Loucy (cell line): ENCODE measurements at regions not wholly inside any gene's neighbourhood (a gene's known extent, or its start where the extent isn't known, plus 50 kb on each side); places are given as distances from the start of the nearest gene placed in this dataset.

Source experiments
- H2AFZ ChIP-seq: fragments of 200-600 bp; sonication (generic); 2 replicates; pipeline ENCODE4 v1.6.0; 2016; ENCODE audit warnings: antibody characterized with exemption, mild to moderate bottlenecking, low read length, moderate library complexity
- H3F3A ChIP-seq: fragments of 200-600 bp; 2 replicates; pipeline ENCODE4 v1.6.0; 2016; ENCODE audit warnings: antibody characterized with exemption, low read depth, mild to moderate bottlenecking
- H3K27me3 ChIP-seq: fragments of 200-600 bp; sonication (generic); 2 replicates; pipeline ENCODE4 v1.6.1; 2014; ENCODE audit warnings: low read length, mild to moderate bottlenecking; ENCODE audit not compliant: insufficient read depth, poor library complexity, severe bottlenecking
- H3K36me3 ChIP-seq: fragments of 200-600 bp; sonication (generic); 2 replicates; pipeline ENCODE4 v1.6.1; 2016; ENCODE audit warnings: low read length; ENCODE audit not compliant: insufficient read depth
- H3K4me1 ChIP-seq: fragments of 200-600 bp; sonication (generic); 2 replicates; pipeline ENCODE4 v1.5.1; 2014; ENCODE audit warnings: low read length, mild to moderate bottlenecking; ENCODE audit not compliant: insufficient read depth, poor library complexity, severe bottlenecking
- H3K4me2 ChIP-seq: fragments of 200-600 bp; sonication (generic); 2 replicates; pipeline ENCODE4 v1.6.0; 2014; ENCODE audit warnings: antibody characterized with exemption, low read length, low read depth, mild to moderate bottlenecking; ENCODE audit not compliant: poor library complexity, severe bottlenecking
- H3K4me3 ChIP-seq: fragments of 200-600 bp; sonication (generic); 2 replicates; pipeline ENCODE4 v1.5.1; 2014; ENCODE audit warnings: low read length, mild to moderate bottlenecking, mixed read lengths; ENCODE audit not compliant: poor library complexity, severe bottlenecking
- H3K79me2 ChIP-seq: fragments of 200-600 bp; sonication (generic); 2 replicates; pipeline ENCODE4 v1.6.1; 2014; ENCODE audit warnings: low read length; ENCODE audit not compliant: insufficient read depth
- H3K9ac ChIP-seq: fragments of 200-600 bp; sonication (generic); 2 replicates; pipeline ENCODE4 v1.6.0; 2014; ENCODE audit warnings: mild to moderate bottlenecking, low read depth, low read length, moderate library complexity; ENCODE audit not compliant: poor library complexity, severe bottlenecking
- H3K9me2 ChIP-seq: fragments of 200-600 bp; sonication (generic); replicated peaks from 2 replicates; pipeline ENCODE4 v1.6.1; 2016; ENCODE audit warnings: low read depth, low read length, mixed read lengths
- H3K9me3 ChIP-seq: fragments of 200-600 bp; sonication (generic); 2 replicates; pipeline ENCODE4 v1.6.1; 2014; ENCODE audit warnings: mild to moderate bottlenecking, antibody characterized with exemption, low read length, low read depth; ENCODE audit not compliant: insufficient read depth
- H4K20me1 ChIP-seq: fragments of 200-600 bp; sonication (generic); 2 replicates; pipeline ENCODE4 v1.6.0; 2014; ENCODE audit warnings: antibody characterized with exemption, low read length, mild to moderate bottlenecking; ENCODE audit not compliant: insufficient read depth, poor library complexity, severe bottlenecking
- EZH2phosphoT487 ChIP-seq: fragments of 200-600 bp; IDR thresholded peaks from 2 replicates; pipeline ENCODE4 v1.6.1; 2018; ENCODE audit warnings: antibody characterized with exemption, mild to moderate bottlenecking, moderate library complexity, borderline replicate concordance
- TF ChIP-seq, protein P1 (sequence below): fragments of 200-600 bp; sonication (generic); conservative IDR thresholded peaks from 2 replicates; pipeline ENCODE4 v1.5.1; 2014; ENCODE audit warnings: mild to moderate bottlenecking, antibody characterized with exemption, low read length

DNA sequence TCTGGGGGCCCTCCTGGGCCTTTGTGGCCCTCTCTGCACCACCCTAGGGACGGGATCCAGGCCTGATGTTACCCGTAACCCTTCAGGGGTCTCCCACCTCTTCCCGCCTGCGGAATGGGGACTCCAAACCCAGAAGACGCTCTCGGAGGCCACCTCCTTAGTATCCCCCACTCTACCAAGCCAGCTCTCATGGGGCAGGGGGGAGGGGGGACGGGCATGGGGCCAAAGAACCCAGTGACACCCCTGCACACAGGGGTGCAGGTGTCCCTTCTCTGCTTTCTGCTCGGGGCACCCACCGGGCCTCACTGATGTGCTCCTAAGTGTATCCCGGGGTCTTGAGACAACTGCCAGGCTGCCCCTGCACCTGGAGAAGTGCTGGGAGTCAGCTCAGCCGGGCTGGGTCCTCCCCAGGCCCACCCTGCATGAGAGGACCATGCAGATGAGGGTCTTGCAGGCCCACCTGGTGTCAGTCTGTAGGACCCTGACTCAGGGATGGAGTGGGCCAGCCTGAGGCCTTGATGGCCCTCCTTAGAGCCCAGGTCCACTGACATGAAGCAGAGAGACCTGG is 176.9 kb downstream of the IGLL1 start:
- Histone ChIP-seq H3K36me3 (no peaks in the 10 kb centered on the region), H4K20me1 (no peaks in the 10 kb centered on the region), H3K9me2 (no peaks in the 10 kb centered on the region), H3K4me2 (no peak overlapping the region), H3F3A (no peaks in the 10 kb centered on the region), H3K79me2 (no peaks in the 10 kb centered on the region), H3K9ac (no peak overlapping the region), H2AFZ (no peak overlapping the region), H3K4me3 (no peak overlapping the region), H3K4me1 (peaks cover 18% of the 10 kb centered on the region), H3K27me3 (no peaks in the 10 kb centered on the region), H3K9me3 (no peaks in the 10 kb centered on the region)
- TF ChIP-seq EZH2phosphoT487, result no peak
- TF ChIP-seq, protein P1, sequence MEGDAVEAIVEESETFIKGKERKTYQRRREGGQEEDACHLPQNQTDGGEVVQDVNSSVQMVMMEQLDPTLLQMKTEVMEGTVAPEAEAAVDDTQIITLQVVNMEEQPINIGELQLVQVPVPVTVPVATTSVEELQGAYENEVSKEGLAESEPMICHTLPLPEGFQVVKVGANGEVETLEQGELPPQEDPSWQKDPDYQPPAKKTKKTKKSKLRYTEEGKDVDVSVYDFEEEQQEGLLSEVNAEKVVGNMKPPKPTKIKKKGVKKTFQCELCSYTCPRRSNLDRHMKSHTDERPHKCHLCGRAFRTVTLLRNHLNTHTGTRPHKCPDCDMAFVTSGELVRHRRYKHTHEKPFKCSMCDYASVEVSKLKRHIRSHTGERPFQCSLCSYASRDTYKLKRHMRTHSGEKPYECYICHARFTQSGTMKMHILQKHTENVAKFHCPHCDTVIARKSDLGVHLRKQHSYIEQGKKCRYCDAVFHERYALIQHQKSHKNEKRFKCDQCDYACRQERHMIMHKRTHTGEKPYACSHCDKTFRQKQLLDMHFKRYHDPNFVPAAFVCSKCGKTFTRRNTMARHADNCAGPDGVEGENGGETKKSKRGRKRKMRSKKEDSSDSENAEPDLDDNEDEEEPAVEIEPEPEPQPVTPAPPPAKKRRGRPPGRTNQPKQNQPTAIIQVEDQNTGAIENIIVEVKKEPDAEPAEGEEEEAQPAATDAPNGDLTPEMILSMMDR, result no peak

DNA sequence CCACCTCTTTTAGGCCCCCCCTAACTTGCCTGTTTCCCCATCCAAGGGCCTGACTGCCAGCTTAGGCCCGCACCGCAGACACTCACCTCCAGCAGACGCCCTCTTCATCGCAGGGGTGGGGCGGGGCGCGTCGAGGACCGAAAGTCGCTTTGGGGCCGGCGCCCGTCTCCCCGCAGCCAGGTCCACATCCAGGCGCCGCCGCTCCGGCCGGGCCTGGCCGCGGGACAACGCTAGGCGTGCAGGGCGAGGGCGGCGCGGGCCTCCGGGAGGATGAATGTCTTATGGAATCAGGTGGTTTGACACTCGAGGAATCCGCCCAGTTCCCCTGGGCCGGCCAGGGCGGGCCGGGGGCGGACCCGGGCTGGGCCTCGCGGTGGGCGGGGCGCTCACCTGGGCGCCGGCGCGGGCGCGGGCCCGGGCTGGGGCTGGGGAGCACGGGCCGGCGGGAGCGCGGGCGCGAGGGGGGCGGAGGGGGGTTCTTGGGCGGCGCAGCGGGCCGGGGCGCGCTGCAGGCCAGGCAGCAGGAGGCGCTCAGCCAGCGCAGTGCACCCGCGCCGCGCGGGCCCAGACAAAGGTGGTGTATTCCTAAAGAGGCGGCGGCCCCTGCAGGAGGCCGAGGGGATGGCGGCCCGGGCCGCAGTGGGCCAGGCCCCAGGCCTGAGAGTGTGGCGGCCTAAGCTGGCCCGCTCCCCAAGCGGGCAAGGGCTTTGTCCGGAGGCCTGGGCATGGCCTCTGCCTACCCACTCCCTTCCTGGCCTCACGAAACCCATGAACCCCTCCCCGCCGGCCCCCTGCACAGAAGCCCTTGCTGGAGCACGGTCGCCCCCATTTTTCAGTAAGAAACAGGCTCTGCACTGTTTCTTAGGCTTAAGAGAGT is 177.6 kb downstream of the IGLL1 start:
- H3K4me3 ChIP-seq, result no peak overlapping the region

DNA sequence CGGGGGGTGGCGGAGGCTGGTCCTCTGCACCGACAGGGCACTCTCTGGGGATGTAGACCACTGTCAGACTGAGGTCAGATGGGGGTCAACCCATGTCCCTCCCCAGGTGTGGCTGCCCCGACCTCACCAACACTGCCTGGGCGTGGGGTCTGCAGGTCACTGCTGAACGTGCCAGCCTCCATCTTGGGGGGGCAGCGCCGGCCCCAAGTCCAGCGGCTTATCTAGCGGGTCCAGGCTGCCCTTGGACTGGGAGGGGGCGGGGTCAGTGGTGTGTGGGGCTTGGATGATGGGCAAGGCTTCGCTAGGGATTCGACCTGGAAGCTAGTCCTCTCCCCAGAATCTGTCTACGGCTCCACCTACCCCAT is 178.2 kb downstream of the IGLL1 start:
- no peaks in the 10 kb centered on the region for H3F3A ChIP-seq
- no peaks in the 10 kb centered on the region for H3K9me2 ChIP-seq
- TF ChIP-seq, protein P1, result no peak
- no peak for TF ChIP-seq EZH2phosphoT487
- no peak overlapping the region for H3K9ac ChIP-seq
- no peak overlapping the region for H2AFZ ChIP-seq
- no peaks in the 10 kb centered on the region for H3K9me3 ChIP-seq
- no peaks in the 10 kb centered on the region for H3K27me3 ChIP-seq
- H3K4me3 ChIP-seq, result no peak overlapping the region
- no peaks in the 10 kb centered on the region for H3K36me3 ChIP-seq
- no peaks in the 10 kb centered on the region for H3K79me2 ChIP-seq
- no peaks in the 10 kb centered on the region for H4K20me1 ChIP-seq
- H3K4me2 ChIP-seq, result no peak overlapping the region
- H3K4me1 ChIP-seq, result peaks cover 18% of the 10 kb centered on the region

More for the DNA sequence above, 177.6 kb downstream of the IGLL1 start:
- Histone ChIP-seq H4K20me1 (no peaks in the 10 kb centered on the region), H3K4me1 (peaks cover 18% of the 10 kb centered on the region), H3K9me2 (no peaks in the 10 kb centered on the region), H3K27me3 (no peaks in the 10 kb centered on the region), H3F3A (no peaks in the 10 kb centered on the region), H3K9ac (no peak overlapping the region), H3K36me3 (no peaks in the 10 kb centered on the region), H2AFZ (no peak overlapping the region), H3K4me2 (no peak overlapping the region), H3K79me2 (no peaks in the 10 kb centered on the region), H3K9me3 (no peaks in the 10 kb centered on the region)
- no peak for TF ChIP-seq EZH2phosphoT487
- TF ChIP-seq, protein P1, result peak; percentile 36
